ENCODE measurements at regions not wholly inside any gene's neighbourhood (a gene's known extent, or its start where the extent isn't known, plus 50 kb on each side); places are given as distances from the start of the nearest gene placed in this dataset.

DNA sequence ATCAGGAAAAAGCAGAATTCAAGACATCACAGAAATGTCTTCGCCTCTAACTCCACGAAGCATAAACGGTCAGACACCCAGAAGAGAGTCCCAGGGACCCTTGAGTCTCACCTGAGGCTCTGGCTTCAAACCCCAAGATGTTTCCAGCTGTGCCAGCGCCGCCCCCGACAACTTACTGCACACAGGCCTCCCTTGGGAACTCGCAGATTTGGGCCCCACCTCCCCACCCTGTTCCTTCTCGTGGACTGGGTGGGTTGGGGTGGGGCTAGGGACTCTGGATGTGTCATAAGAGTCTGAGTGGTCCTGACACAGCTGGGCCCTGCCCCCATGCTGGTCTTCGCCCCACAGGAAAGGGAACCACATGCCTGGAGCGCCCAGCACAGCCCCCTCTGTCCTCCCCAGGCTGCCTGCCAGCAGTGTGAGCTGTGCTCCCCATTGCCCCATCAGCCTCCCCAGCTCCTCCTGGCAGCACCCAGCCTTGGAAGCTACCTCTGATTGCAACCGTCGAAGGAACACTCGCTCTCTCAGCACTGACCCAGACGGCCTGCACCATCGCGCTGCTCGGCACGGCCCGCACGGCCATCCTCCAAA, 147.5 kb downstream of the CRYBB2 start:
- DNase-seq (ENCODE audit: low read depth in 2 of 2) = no peak

DNA sequence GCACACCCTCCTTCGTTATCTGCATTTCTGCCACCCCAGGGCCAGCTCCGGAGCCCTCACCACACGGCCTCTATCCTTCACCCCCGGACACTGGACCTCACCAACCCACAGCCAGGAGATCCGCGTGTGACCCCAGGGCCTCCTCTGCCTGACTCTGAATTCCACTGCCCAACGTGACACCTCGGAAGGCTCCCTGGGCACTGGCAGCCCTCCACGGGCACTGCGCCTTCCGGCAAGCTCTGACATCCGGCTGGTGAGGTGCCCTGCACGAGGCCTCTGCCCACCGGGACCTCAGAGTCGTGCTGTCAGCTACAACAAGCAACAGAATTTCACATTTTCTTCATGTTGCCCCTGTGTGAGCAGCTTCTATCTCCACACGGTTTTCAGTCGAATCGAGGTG, 148.3 kb downstream of the CRYBB2 start:
- DNase-seq (ENCODE audit: low read depth in 2 of 2) = no peak

DNA sequence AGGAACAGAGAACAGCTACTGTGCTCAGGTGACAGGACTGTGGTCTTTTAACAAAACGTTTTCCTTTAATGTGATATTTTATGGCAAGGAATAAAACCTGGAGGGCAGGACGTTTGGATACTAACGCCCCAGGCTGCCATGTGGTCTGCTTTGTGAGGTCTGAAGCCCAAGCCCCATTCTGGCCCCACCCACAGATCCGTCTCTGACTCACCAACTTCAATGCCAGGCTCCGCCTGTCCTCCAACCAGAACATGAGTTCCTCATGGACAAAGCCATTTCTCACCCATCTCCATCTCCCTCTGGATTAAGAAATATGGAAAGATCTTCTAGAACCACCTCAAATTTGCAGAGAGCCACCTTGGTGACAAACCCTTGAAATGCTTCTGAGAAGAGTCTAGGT, 148.8 kb downstream of the CRYBB2 start:
- DNase-seq (ENCODE audit: low read depth in 2 of 2) = no peak

DNA sequence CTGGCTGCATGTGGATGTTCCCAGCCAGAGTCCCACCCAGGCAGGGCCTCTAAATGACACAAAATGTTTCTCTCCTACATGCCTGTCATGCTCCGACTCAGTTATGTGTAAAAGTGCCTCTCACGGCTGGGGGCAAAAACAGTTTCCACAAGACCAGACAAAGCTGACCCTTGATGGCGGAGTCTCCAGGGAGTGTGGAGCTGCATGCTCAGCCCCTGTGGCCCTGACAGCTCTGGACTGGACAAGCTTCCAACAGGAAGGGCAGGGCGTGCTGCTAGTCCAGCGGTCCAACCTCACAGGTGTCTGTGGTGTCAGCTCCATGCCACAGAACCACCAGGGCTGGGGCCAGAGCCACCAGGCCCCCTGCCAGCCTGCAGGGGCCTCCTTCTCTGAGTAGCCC, 149.6 kb downstream of the CRYBB2 start:
- no peak for DNase-seq (ENCODE audit: low read depth in 2 of 2)

DNA sequence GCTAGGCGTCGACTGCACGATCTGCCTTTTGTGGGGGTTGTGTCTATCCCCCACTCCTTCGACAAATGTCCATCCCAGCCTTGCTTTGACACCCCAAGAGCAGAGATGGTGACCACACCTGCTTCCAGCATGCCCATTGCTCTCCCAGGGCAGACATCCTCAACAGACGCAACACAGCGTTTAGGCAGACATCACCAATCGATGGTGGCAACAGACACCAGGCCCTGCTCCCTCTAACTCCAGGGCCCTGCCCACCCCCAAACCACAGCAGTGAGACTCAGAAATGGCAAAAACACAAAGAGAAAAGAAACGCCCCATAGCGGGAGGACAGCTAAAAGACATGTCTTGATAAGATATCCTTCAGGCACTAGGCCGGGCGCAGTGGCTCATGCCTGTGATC, 150.9 kb downstream of the CRYBB2 start:
- DNase-seq (ENCODE audit: low read depth in 2 of 2) = no peak

DNA sequence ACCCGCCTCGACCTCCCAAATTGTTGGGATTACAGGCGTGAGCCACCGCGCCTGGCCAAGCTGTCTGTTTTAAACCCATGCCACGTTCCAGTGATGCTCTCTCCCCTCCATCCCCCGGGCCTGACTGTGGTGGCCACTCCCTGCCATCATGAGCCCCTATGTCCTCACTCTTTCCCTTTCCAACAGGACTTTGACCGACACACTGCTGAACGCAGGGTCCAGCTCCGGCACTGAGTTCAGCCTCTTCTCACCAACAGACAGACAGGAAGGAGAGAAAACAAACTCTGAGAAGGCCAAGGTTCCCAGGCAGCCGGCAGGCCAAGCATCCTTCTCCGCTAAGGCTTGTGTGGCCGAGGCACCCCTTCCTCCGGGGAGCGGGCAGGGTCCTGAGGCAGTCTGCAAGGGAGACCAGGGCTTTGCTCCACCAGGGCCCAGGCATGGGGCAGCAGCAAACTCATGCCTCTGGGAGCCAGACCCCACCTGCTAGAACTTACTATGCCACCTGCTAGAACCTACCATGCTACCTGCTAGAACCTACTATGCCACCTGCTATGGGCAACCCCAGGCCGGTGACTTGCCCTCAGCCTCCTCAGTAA, 152.7 kb downstream of the CRYBB2 start:
- DNase-seq (ENCODE audit: low read depth in 2 of 2) = no peak

DNA sequence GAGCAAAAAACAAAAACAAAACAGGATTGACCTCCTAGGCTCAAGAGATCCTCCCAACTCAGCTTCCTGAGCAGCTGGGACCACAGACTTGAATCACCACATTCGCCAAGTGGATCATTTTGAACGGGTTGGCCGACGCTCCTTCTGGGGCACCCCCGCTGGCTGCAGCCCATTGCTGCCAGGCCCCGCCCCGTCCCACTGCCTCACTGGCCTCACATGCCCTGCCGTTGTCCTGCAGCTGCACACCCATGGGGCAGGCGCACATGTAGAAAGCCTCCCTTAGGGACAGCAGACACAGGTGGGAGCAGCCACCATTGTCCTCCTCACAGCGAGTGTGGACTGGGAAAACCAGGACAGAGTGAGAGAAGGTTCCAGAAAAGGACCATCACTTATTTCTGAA, 154.5 kb downstream of the CRYBB2 start:
- no peak for DNase-seq (ENCODE audit: low read depth in 2 of 2)

DNA sequence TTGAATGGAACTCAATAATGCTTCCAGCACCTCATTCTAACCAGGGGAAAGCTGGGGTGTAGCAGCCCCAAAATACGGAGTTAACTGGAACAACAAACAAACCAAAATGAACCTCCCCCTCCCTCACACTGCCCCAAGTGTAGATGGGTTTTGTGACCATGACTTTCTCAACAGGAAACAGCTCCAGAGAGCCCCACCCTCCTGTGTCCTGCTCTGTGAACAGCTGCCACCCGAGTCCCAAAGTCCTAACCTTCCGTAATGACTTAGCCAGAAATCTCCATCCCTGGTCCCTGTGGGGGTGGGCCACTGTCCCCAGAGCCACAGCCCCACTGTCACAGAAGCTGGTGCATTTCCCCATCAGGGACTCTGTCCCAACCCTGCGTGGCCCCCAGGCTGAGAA, 155.4 kb downstream of the CRYBB2 start:
- no peak for DNase-seq (ENCODE audit: low read depth in 2 of 2)

DNA sequence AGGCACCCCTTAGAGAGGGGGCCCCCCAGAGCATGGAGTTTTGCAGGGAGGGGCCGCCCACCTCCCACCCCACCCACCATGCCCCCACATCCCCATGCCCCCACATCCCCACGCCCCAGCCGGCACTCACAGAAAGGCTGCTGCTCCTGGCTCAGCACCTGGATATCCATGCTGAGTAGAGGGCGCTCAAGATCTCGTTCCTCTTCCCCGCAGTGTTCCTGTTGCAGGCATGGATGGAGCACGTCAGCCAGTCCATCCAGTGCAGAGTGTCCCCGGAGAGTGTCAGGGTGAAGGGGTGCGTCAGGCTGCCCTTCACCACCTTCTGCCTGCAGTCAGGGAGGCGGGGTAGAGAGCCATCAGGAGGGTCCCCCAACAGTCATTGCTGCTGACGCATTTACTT, 156.2 kb downstream of the CRYBB2 start:
- no peak for DNase-seq (ENCODE audit: low read depth in 2 of 2)

DNA sequence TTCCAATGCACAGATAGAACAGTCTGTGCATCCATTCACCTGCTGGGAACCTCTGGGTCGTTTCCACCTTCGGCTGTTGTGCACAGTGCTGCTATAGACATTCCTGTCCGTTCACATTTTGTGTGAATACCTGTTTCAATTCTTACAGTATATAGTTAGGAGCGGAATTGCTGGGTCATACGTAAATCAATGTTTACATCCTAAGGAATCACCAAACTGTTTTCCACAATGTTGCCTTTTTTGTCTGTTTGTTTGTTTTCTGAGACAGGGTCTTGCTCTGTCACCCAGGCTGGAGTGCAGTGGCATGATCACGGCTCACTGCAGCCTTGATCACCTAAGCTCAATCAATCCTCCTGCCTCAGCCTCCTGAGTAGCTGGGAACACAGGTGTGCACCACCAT, 158.3 kb downstream of the CRYBB2 start:
- no peak for DNase-seq (ENCODE audit: low read depth in 2 of 2)

DNA sequence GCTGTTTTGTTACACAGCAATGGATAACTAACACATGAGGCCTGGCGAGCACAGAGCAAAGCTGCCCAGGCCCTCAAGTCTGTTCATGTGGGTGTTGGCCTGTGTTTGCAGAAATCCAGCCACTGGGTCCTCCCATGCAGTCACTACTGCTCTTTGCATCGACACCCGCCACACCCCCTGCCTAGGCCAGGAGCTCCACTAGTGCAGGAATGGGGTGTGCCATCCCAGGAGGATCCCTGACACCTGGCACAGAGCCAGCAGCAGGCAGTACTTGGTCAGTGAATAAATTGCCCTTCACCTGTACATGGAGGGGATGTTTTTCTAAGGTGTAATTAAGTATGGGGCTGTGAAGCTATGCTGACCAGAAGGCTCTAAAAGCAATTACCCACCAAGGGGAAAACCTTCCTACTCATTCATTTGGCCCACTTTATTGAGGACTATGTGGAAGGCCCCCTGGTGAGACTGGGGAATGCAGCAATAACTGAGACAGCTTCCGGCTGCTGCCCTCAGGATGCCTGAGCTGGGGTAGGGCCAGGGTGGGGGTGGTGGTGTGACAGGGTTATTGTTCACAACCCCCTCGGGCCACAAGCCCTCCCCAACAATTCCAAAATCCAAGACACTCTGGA, 160.8 kb downstream of the CRYBB2 start:
- DNase-seq (ENCODE audit: low read depth in 2 of 2) = no peak

DNA sequence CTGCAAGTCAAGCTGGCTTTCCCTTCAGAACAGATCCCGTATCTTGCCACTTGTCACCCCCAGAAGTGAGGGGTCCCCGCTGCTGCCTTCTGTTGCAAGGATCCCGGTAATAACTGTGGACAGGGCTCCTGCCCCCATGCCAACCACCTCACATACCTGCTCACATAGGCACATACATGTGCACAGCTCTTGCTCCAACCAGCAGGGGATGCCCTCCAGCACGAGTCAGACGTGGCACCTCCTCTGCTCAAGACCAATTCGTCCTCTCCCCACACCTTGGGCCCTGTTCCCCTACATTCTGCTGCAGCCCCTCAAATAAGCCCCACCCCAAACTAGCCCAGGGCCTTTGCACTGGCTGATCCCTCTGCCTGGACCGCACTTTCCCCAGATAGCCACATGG, 163.3 kb downstream of the CRYBB2 start:
- no peak for DNase-seq (ENCODE audit: low read depth in 2 of 2)

DNA sequence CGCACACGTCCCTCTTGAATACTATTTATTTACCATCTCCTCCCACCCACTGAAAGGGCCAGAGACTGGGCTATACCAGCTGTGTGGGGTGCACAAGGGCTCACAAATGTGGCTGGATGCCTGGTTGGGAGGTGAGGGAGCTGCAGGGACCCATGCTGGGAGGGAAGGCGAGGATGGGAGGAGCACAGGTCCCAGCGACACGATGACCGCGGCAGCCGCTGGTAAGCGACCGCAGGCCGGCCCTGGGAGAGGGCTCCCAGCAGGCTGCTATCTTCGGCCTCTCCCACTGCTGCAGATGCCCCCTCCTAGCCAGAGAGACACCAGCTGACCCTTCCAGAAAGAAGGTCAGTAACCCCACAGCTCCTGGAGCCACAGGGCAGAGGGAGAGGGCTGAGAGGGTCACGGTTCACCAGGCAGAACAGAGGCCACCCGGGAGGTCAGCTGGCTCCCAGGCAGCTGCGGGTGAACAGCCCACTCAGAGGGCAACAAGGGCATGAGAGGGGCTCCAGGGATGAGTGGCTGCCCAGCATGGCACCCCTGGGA, 163.9 kb downstream of the CRYBB2 start:
- DNase-seq (ENCODE audit: low read depth in 2 of 2) = no peak

DNA sequence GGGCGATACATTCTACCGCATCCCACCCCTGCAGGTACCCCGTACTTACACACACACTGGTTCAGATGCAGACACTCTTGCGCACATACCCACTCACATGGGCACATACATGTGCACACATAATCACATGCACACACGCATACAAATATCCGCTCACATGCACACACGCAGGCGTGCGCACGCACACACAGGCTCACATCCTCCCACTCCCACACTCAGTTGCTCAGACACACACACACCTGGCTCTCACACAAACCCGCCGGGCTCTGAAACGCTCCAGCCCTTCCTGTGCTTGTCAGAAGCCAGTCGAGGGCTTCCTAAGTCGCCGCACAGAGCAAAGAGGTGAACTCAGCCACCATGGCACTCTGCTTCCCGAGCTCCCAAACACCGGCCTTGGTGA, 164.5 kb downstream of the CRYBB2 start:
- DNase-seq (ENCODE audit: low read depth in 2 of 2) = no peak

DNA sequence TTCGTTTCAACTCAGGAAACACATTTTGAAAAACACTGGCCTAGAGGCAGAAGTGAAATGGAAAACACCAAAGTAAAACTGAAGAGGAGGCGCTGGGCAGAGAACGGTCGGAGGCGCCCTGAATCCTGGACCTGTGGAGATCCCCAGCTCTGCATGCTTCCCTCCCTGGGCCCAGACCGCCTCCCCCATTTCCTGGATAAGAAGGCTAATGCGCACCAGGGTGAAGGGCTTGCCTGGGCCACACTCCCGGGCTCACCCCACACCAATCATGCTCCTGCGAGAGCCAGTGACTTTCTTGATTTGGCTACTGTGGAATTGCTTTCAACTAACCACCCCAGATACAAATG, 167.1 kb downstream of the CRYBB2 start:
- DNase-seq (ENCODE audit: low read depth in 2 of 2) = no peak

DNA sequence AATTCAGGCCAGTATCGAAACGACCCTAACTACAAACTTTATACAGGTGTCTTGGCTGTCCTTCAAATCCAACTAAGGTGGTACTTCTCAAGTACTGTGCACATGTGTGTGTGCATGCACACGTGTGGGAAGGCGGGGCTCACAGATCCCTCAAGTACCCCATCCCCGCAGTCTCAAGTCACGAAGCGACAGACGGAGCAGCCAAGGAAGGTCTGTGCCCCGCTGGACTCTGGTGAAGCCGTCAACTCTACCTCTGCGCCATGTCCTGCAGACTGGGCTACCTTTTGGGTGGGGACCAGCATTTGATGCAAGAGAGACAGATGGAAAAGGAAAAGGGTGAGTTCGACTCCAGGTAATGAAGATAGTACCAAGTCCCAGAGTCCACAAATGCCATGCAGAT, 169.0 kb downstream of the CRYBB2 start:
- DNase-seq (ENCODE audit: low read depth in 2 of 2) = no peak

DNA sequence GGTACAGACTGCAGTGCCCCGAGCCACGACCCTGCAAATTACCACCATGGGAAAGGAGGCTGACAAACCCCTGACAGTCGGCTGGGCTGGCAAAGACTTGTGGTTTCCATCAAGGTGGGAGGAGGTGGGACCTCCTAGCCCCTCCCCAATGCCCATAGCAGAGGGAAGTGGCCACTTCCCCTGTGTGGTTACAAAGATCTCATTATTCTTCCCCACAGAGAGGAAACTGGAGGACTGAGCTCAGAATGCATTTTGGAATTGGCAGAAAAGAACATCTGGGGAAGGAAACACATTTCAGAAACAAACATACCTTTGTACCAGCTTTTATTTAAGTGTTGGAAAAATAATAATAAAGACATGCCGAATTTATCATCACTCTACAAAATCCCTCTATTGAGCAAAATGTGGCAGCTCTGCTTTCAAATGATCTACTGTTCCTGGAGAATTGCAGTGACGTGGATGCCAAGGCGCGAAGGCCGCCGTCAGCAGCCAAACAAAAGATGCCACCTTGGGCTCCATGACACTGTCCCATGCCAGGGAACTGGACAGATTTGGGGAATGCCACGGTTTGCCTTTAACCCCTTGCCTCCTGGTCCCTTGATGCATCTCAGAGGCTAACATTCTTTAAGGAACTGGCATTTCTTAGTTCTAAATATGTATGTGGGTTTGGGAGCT, 169.6 kb downstream of the CRYBB2 start:
- DNase-seq (ENCODE audit: low read depth in 2 of 2) = no peak

DNA sequence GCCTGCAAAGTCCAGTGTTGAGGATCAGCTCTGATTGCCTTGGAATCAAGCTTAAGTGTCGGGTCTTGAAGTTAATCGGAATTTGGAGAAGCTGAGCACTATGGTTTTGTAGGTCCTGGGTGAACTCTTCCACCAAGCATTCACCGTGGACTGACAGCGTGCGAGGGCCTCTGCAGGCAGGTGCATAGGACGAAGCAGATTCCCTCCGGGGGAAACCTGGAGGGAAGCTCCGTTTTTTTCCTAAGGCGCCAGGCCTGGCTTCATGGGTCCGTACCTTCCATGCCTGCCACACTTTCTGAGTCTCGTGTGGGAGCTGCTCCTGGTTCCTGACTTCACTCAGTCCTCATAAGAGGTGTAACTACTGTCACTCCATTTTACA, 170.1 kb downstream of the CRYBB2 start:
- no peak for DNase-seq (ENCODE audit: low read depth in 2 of 2)

DNA sequence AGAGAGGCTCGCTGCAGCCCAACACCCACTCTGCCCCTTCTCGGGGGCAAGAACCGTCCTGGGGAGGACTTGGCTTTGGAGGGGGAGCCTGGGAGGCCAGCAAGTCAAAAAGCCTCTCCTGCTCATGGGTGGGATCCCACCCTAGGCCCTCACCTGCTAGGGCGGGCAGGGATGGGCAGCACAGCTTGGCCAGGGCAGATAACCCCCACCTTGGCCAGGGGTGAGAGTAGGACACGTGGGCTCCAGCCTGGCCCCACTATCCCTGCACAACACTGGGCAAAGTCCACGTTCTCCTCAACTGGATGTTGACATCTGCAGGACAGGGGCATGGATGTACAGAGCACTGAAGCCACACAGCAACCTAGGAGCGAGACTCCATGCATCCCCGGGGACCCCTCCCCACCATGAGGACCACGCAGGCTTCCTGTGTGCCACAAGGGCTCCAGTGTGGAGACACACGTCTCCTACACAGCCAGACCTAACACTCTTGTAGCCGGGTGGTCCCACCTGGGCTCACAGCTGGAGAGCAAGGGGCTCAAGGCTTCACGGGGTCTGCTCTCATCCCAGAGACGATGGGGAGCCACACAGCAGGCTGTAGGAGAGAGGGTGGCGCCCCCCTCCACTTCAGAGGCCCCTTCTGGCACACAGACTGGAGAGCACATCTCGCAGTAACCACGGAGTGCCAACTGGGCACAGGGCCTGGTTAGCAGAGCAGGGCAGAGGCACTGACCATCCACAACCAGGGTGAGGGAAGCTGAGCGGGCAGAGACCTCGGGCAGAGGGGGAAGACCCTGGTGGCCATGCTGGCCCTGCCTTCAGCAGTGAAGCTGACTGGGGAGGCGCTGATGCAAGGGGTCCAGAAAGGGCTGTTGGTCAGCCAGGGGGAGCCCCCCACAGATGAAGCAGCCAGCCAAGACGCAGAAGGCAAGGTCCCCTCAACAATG, 171.1 kb downstream of the CRYBB2 start:
- no peak for DNase-seq (ENCODE audit: low read depth in 2 of 2)

DNA sequence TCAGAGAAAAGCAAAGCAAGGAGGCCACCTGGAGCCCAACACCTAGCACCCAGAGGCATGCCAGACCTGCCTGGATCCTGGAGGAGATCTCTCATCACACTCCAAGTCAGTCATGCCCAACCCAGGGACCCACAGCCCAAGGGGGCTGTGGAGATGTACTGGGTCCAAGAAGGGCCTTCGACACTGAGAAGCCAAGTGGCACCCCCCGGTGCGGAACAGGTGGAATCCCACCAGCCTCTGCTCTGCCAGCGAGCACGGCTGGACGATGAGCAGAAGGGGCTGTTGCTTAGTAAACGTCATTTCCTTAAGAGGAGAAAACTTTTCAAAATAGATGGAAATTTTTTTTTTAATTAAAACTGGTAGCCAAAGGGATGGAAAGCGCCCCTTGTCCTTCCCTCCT, 171.9 kb upstream of the GRK3 start:
- no peak for DNase-seq (ENCODE audit: low read depth in 2 of 2)

DNA sequence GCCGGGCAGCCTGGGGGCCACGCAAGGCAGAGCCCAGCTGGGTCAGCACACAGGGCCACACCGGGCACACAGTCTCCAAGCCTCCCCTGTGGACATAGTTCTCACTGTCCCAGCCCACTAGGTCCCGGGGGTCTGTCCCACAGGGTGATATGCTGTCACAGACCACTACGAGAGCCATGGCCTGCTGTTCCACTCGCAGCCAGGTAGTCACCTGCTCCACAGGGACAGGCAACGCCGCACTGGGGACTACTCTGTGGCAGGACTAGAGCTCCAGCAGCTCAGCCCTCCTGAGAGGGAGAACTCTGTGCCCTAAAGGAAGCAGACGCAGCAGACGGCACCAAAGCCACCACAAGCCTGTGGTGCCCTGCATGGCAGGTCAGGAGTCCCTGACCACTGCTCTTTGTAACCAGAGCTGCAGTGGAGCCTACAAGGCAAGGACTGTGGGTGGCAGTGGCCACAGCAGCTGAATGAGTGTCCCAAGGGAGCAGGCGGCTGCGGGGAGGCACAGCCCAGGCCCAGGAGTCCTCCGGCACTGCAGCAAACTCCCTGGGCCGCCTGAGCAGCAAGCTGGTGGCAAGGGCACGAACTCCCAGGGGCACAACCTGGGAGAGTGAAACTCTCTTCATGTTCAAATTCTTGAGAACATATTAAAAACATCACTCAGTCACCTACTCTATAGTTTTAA, 171.2 kb upstream of the GRK3 start:
- no peak for DNase-seq (ENCODE audit: low read depth in 2 of 2)

Measured in stimulated activated CD4-positive, alpha-beta T cell treated with anti-CD3 and anti-CD28 coated beads, Interleukin-4, amount 100 ng/mL, for 48 hours (primary cell).